Activated naive CD4-positive, alpha-beta T cell treated with anti-CD3 and anti-CD28 coated beads, Interleukin-2, amount 50 U/mL, for 16 hours (primary cell): ENCODE measurements at regions not wholly inside any gene's neighbourhood (a gene's known extent, or its start where the extent isn't known, plus 50 kb on each side); places are given as distances from the start of the nearest gene placed in this dataset.
A peak's percentile ranks its signal among the peaks of the same experiment; 100 is the strongest.

Experiments
- DNase-seq: peaks from one replicate; pipeline ENCODE4 v3.0.0-alpha.2; 2020

DNA sequence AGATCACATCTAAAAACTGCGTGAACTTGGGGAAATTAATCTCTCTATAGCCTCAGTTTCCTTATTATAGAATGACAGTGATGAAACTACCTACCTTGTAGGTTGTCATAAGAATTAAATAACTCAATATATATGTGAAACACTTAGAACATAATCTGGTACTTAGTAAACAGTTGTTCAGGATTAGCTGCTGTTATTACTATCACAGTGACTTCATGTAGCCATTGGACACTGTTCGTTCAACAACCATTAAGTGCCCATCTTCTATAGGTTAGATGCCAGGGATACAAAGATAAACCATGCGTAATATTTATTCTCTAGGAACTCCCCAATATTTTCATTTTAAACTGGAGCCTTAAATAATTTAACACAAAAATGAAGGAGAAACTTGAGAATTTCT lies 329.0 kb upstream of the PROK2 start:
- no peak for DNase-seq

DNA sequence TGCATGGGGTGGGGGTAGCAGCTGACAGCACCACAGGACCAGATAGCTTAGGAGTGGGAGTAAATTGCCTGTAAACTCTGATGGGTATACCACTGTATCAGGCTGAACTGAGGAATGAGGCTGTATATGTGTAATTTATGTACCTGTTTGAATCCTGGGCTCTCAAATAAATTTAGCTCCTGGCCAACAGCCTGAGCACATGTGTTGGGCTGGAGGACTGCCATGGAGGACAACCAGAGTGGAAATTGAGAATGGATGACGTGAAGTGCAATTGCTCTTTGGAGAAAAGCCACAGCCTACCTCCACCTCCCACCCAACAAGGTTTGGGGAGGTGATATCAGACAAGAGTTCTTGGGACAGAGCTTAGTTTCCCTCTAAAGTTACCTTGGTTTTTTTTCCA lies 328.6 kb upstream of the PROK2 start:
- no peak for DNase-seq

DNA sequence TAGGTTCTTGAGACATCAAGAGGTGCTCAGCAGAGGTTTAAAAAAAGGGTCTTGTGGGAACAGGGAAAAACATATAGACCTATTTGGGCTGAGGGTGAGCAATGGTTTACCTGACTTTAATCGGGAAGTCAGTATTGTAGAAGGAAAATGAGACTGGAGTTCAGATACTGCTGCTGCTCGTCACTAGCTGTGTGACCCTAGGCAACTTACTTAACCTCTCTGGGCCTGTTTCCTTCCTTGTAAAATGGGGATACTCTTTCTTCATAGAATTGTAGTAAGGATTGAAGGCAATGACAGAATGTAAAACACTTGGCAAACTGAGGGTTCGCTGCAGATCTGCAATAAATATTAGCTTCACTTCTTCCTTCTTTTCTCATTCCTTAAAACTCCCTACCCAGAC lies 327.5 kb upstream of the PROK2 start:
- DNase-seq: no peak

DNA sequence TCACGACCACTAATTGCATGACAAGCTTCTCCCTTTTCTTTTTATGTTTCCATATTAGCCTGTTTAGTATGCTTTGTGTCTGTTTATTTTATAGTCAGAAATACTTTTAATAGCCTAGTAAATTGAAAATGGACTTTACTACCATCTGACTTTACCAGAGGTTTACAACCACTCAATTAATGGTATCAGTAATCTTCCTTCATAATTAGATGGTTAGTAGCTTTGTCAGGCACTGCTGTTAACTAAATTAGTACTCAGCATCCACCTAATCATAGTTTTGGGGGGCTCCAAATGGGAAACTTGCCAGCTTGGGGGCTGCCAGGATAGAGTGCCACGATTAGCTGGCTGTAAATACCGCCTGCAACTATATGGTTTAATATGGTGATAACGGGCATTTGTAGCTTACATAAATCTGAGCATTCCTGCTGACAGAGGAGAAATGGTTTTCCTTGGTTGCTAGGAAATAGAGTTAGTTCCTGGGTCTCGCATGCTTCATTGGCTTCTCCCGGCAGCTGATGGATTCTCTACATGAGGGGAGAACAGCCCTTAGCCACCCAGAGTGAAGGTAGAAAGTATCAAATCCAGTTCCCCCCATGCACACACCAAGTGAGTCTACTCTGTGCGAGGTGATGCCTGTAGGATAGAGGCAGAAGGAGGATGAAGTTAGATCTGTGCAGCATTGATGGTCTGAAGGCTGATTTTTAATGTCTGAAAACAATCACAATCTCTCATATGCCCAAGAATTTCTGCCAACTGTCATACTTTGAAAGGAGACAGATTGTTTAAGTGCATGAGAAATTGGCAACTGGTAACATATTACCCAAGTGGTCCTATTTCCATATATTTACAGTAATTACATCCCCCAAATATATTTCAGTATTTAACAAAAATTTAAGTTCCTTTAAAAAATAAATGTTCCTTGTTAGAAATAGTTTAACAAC lies 326.6 kb upstream of the PROK2 start:
- DNase-seq: no peak

DNA sequence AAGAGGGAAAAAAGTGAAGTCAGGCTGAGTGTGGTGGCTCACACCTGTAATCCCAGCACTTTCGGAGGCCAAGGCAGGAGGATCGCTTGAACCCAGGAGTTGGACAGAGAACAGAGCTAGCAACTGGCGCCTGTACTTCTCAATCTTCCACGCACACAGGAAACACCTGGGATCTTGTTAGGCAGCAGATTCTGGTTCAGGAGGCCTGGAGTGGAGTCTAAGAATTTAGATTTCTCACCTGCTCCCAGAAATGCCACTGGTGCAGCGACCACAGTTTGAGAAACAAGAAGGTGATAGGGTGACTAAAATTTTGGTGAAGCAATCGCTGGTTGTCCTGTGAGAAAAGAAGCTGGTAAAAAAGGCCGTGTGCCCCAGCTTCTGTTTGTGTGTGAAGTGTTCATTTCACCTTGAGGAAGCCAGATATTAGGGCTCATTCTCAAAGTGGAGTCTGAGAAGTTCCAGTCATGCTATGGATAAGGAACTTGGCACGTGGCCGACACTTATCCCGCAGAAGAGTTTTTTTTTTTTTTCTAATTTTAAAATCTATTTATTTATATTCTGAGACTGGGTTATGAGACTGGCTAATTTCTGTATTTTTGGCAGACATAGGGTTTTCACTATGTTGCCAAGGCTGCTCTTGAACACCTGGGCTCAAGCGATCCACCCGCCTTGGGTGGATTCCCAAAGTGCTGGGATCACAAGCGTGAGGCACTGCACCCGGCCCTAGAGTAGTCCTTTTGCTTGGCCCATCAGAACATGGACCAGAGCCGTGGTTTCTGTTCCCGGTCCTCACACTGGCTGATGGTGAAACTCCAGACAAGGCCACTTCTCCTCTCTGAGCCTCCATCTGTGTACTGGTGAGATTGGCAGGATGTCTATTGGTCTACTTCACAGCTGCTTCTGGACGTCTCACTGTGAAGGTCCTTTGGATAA lies 324.6 kb upstream of the PROK2 start:
- DNase-seq: no peak

DNA sequence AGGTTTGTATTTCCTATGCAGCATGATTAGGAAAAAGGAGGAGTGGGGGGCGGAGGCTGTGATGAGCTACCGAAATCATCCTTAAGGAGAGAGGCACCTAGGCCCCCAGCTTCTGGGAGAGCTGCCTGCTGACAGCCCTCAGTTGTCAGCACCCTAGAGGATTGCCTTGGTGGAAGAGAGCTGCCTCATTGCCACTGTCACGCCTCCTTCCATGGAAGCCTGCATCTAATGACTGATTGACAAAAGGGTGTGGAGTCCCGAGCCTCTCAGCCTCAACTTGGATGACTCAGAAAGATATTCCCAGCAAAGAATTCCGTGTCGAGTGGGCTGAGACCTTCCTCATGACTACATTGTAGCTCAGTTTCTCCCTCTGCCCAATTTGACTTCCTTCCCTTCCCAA lies 320.4 kb upstream of the PROK2 start:
- DNase-seq: no peak

DNA sequence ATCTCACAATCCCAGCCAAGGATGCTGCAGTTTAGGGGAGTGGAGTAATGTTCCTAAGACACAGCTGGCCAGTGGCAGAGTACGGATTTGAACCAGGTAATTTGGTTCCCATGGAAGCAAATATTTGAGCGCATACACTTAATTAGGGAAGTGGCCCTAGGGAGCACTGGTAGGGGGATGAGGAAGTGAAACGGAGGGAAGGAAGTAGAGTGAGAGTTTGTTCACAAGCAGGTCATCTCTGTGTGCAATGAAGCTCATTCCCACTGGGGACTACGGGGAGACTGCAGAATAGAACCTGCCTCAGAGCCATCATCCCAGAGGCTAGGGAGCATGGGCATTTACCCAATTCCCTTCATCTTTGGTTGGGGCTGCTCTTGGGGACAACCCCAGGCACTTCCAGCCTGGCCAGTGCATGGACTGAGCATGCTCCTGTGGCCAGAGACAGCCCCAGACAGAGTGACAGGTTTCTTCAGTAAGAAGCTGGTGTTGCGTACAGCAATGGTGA lies 317.2 kb upstream of the PROK2 start:
- DNase-seq: no peak

DNA sequence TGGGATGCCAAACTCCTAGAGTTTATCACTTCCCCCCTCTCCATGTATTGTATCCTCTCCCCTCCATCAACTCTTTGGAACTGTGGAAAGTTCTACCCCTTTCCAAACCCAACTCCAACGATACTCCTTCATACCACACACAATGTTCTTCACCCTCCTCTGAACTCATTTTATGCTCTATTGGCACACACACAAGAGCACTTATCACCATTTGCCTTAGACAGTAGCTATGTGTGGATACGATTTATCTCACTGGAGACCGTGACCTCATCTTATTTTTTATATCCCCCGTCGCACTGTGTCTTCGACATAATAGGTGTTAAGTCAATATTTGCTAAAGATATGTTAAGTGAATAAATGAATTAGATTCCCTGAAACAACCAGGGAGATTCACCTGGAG lies 316.5 kb upstream of the PROK2 start:
- DNase-seq: no peak

DNA sequence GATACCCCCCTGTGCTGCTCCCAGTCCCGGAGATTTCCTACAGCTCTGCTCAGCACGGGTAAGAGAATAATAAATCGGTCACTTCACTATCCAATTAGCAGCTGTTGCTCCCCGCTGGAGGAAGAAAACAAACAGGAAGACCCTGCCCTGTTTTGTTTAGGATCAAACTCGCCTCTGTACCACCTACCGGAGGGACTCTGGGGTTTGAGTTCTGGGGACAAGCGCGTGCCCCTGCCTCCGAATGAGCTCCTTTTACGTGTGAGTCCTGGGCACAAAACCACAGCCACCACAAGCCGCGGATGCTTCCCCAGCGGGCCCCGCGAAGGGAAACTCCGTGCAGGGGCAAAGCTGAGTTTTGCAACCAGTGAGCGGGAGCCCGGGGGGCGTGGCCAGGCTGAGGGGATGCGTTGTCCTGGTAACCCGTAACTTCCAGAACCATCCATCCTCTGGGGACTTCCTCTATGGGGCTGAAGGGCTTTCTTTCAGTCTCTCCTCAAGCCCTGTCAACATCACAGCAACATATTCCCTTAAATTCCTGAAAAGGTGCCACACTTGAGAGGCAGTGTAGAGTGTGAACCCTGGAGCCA lies 315.7 kb upstream of the PROK2 start:
- peak; percentile 84 for DNase-seq

DNA sequence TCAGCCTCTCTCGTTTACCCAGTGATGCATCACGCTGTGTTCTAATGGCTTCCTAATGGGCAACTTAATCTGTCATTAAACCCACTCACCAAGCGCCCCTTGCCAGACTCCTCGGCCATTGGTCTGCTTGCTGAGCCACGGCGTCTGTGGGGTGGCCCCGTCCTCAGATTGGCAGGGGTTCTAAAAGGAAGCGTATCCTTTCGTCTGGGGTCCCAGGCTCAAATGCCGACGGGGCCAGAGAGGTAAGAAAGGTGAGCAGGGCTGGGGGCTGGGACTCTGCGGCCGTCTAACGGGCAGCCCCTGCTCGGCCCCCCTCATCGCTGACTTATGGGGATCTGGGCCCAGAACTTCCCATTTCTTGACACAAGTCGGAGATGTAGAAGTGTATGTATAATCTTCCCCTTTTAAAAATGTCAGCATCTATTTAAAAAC lies 315.1 kb upstream of the PROK2 start:
- DNase-seq: no peak

DNA sequence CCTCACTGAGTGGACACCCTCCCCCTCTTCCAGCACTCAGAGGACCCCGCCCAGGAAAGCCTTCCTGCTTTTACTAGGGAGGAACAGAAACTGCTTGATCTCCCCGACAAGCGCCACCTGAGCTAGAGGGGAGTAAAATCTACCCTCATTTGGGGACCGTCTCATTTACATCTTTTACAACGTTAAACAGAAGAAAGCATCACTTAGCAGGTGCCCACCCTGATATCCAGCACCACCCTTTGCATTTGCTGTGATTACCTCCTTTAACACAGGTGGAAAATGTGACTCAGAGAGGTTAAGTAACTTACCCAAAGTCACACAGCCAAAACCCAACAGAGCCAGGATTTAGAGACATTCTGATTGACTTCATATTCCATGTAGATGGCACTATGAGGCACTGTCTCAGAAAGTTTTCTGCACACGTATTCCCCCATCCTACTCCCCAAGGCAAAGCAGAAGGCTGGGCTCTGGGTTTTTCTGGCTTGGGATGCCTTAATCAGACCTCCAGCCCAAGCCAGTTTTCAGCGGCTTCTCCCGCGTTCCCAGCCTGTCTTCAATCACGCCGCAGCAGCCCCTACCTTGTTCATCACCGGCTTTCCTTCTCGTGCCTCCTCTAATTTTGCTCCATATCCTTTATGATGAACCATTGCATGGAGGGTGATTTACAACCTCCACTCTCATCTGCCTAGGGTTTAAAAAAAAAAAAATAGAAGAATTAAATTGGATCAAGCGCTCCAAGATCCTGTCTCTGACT lies 314.6 kb upstream of the PROK2 start:
- DNase-seq: no peak

DNA sequence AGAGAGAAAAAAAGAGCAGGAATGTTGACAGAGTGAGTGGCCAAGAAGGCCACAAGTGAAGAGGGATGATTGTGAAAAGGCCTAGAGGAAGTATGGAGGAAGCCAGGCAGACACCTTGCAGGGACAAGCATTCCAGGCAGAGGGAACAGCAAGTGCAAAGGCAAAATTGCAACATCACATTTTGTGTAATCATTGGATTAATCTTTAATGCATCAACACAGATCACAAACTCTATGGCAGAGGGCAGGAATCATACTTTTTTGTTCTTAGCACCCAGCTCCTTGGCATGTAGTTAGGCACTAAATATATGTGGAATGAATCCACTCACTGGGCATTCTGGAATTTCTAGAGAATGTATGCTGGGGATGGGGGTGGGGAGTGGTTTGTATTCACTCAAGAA lies 312.1 kb upstream of the PROK2 start:
- DNase-seq: no peak

DNA sequence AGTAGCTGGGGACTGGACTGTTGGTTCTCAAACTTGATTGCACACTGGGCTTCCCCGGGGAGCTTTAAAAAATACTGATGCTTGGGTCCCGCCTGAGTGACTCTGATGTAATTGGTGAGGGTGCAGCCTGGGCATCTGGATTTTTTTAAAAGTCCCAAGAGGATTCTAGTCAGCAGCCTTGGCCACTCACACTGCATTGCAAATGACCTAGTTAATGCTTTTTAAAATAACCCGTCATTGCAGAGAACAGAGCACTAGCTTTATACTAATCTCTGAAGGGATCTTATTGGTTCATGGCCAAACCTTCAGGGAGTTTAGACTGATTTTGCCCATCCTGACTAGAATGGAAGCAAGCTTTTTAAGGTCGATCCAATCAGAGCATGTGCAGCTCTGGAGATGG lies 310.6 kb upstream of the PROK2 start:
- no peak for DNase-seq

DNA sequence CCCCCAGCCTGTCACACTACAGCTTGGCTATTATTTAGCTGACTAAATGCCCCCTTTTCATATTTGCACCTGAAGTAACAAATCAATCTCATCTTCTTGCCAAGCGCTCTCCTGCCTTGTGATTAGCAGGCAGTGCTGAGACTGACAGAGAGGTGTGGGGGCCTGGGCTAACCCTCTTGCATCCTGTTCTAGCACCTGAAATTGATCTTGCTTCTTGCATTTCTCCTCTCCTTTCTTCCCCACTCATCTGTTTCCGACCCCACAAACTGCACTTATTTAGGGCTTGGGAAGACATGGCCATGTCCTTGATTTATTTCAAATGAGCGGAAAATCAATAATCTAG lies 309.0 kb upstream of the PROK2 start:
- DNase-seq: no peak

DNA sequence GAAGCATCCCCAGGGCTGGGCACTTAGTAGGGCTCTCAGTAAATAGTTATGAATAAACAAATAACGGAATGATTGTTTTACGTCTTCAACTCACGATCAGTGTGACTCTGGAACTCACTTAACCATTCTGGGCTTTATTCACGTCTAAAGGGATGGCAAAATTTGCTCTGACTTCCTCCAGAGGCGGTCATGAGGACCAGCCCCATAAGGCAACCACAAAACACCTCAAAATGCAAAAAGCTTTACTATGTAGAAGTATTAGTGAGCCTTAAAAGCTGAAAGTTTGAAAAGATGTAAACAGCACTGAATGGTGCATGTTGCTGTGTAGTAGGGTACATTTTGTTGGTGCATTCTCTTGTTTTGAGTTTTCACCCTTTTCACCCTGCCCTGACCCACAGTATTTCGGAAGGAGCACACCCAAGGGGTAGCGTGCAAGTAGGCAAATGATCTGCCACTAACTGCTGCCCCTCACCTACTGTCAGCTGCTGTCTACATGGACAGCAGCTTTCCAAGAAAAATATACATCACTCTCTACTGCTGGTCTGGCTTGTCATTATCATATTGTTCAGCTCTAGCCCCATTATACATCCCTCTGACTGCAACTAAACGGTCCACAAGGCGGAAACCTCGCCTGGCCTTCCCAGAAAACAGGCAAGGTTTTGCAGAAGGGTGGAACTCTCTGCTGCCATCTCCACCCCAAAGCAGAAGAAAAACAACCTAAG lies 308.5 kb upstream of the PROK2 start:
- no peak for DNase-seq

DNA sequence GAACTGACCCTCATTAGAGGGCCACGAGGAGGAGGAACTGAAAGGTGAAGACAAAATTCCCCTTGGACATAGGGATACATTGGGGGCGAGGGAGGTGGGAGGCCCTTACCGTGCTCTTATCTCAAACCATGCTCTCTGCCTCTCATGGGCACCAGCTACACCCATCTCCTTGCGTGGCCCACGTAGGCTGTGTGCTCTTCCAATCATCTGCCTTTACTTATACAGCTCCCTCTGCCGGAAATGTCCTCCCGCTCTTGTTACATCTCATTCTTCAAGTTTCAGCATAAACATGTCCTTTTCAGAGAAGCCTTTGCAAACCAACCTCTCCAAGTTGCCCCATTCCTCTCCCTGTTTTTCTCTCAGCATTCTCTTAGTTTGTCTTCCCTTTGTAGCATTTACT lies 307.8 kb upstream of the PROK2 start:
- no peak for DNase-seq

DNA sequence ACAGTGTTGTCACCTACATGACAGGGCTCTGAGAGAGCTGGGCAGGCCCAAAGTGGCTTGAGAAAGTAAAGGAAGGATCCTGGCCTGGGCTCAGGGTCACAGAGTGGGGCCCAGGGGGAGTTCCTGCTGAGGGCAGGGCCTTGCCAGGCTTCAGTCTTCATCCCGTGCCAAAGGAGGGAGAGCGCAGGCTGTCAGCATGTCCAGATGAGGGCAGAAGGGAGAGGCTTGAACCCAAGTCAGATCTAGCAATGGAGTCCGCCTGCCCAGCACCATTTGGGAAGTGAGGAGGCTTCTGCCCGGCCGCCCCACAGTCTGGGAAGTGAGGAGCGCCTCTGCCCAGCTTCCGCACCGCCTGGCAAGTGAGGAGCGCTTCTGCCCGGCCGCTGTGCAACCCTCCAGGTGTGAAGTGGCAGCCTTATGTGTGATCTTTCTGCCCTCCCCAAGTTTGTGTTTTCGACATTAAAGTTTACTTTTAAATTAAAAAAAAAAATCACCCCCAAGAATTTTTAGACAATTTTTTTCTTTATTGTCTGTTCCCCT lies 303.6 kb upstream of the PROK2 start:
- no peak for DNase-seq

DNA sequence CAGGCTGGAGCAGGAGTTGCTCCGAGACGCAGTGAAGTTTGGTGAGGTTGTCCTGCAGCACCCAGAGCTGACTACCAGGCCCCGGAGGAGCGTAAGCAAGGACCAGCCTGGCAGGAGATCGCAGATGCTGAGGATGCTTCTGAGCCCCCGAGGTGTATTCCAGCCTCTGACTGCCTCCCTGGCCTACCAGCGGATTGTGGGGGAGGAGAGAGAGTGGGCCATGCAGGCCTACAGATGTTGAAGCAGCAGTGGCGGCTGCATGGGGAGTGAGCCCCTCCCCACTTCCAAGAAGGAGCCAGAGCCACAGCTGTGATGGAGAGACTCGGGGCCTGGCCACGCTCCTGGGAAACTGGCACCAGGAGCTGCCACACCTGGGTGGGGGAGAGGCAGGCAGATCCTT lies 302.5 kb upstream of the PROK2 start:
- DNase-seq: no peak

DNA sequence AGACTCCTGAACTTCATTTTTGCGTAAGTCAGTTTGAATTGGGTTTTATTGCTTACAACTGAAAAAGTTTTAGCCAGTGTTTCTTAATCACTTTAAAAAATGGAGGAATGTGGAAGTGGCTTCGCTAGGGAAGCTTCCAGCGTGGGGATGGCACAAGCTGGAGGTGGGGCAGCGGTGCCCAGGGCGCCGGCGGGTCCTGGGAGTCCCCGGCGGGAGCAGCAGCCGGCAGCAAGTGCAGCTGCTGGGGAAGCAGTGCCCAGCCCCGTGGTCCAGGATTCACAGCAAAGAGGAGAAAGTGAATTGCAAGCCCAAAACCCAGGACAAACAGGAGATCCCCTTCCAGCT lies 301.8 kb upstream of the PROK2 start:
- no peak for DNase-seq

DNA sequence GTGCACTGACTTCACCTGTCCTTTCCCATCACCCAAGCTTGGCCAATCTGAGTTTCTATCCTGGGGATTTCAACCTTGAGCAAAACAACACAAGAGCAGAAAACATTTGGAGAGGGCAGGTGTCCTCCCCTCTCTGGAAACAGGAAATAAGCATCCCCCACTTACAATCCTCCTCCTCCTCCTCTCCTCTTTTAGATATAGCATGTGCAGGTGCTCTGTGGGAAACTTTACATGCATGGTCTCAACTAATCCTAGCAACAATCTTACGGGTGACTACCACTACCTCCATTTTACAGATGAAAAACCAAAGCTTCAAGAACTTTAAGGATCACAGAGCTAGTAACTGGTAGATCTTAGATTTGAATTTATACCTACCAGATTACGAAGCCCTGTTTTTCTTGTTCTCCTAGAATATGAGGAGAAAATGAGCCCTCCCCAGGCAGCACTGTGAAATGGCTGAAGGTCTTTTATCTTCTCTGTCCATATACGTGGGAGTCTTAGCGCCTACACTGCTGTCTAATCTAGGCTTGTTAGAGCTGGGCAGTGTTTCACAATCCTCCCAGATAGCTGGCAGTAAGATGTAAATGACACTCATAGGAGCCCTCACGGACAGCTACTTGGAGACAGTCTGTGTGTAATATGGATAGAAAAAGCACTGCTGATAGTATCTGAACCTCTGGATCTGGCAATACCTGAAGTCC lies 301.2 kb upstream of the PROK2 start:
- DNase-seq: no peak

DNA sequence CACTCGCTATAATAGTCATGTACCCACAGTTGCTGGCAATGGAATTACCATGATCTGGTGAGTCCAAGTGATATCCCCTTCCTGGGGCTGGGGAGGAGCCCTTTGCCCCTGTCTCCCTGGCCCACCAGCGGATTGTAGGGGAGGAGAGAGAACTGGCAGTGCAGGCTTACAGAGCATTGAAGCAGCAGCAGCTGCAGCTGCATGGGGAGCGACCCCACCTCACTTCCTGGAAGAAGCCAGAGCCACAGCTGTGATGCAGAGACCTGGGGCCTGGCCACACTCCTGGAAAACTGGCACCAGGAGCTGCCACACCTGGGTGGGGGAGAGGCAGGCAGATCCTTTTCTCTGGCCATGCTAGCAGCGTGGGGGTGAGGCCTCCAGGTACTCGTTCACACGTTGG lies 300.1 kb upstream of the PROK2 start:
- DNase-seq: no peak
